HG02571 (cell line): ENCODE measurements at regions not wholly inside any gene's neighbourhood (a gene's known extent, or its start where the extent isn't known, plus 50 kb on each side); places are given as distances from the start of the nearest gene placed in this dataset.

Source experiments
- ATAC-seq: cut with Tn5 transposase; IDR thresholded peaks from one replicate; pipeline ENCODE4 v1.9.1; 2021; ENCODE audit warnings: mild to moderate bottlenecking, moderate library complexity; ENCODE audit not compliant: unreplicated experiment

GRCh38 chr12:39127401-39127800, 222.0 kb upstream of the CPNE8 start:
- no peak for ATAC-seq

- ATAC-seq = no peak
Observed at GRCh38 chr12:39125566-39125965, 220.2 kb upstream of the CPNE8 start.

GRCh38 chr12:39124768-39125167, 219.4 kb upstream of the CPNE8 start:
- ATAC-seq = no peak

- ATAC-seq = no peak
Observed at GRCh38 chr12:39123580-39124253, 218.3 kb upstream of the CPNE8 start.

GRCh38 chr12:39122562-39123204, 217.3 kb upstream of the CPNE8 start:
- ATAC-seq = no peak

- ATAC-seq = no peak
Observed at GRCh38 chr12:39116861-39117260, 211.5 kb upstream of the CPNE8 start.

GRCh38 chr12:39112064-39112463, 206.7 kb upstream of the CPNE8 start:
- ATAC-seq = no peak

- ATAC-seq = no peak
Observed at GRCh38 chr12:39105111-39105510, 199.7 kb upstream of the CPNE8 start.

- peak; percentile 92 for ATAC-seq
Observed at GRCh38 chr12:39103552-39104165, 198.3 kb upstream of the CPNE8 start.

GRCh38 chr12:39102474-39103209, 197.3 kb upstream of the CPNE8 start:
- ATAC-seq = no peak

- no peak for ATAC-seq
Observed at GRCh38 chr12:39095636-39096330, 190.4 kb upstream of the CPNE8 start.

- no peak for ATAC-seq
Observed at GRCh38 chr12:39081910-39082309, 176.5 kb upstream of the CPNE8 start.

GRCh38 chr12:39077226-39077625, 171.8 kb upstream of the CPNE8 start:
- ATAC-seq = no peak

GRCh38 chr12:39074063-39074462, 168.7 kb upstream of the CPNE8 start:
- no peak for ATAC-seq

- ATAC-seq = no peak
Observed at GRCh38 chr12:39072658-39073057, 167.3 kb upstream of the CPNE8 start.

- ATAC-seq = no peak
Observed at GRCh38 chr12:39071611-39072010, 166.2 kb upstream of the CPNE8 start.

GRCh38 chr12:39070775-39071174, 165.4 kb upstream of the CPNE8 start:
- ATAC-seq = no peak

GRCh38 chr12:39065455-39065854, 160.1 kb upstream of the CPNE8 start:
- ATAC-seq = no peak

GRCh38 chr12:39064708-39065107, 159.3 kb upstream of the CPNE8 start:
- ATAC-seq = no peak

GRCh38 chr12:39062266-39062996, 157.0 kb upstream of the CPNE8 start:
- ATAC-seq = no peak
